C4-2B (cell line): ENCODE measurements at regions not wholly inside any gene's neighbourhood (a gene's known extent, or its start where the extent isn't known, plus 50 kb on each side); places are given as distances from the start of the nearest gene placed in this dataset.

Experiments used
- CTCF ChIP-seq: fragments of 450-650 bp; conservative IDR thresholded peaks from 2 replicates; pipeline ENCODE4 v1.5.1; 2017; ENCODE audit warnings: mild to moderate bottlenecking
- ZFX ChIP-seq: fragments of 450-650 bp; IDR thresholded peaks from 2 replicates; pipeline ENCODE4 v1.6.1; 2017

GRCh38 chr2:82289446-82289845 lies 1984.9 kb upstream of the LRRTM1 start:
- TF ChIP-seq CTCF (no peak), ZFX (no peak)
